Panc1 (cell line): ENCODE measurements at regions not wholly inside any gene's neighbourhood (a gene's known extent, or its start where the extent isn't known, plus 50 kb on each side); places are given as distances from the start of the nearest gene placed in this dataset.

Experiments used
- POLR2AphosphoS5 ChIP-seq: IDR thresholded peaks from 2 replicates; pipeline ENCODE4 v1.6.1; 2012; ENCODE audit warnings: mild to moderate bottlenecking, low read depth, low read length, moderate library complexity
- TF ChIP-seq, protein P1 (sequence below): fragments of 450-650 bp; IDR thresholded peaks from 2 replicates; pipeline ENCODE4 v1.5.1; 2017; ENCODE audit warnings: mild to moderate bottlenecking
- TF ChIP-seq, protein P2 (sequence below), 2 experiments: IDR thresholded peaks; 2 replicates each; pipeline ENCODE4 v1.6.1; 2011 to 2012; ENCODE audit warnings: low read depth in 2 of 2, control low read depth in 1 of 2, low read length in 1 of 2, mild to moderate bottlenecking in 1 of 2, moderate library complexity in 1 of 2; ENCODE audit not compliant: insufficient read depth in 1 of 2

DNA sequence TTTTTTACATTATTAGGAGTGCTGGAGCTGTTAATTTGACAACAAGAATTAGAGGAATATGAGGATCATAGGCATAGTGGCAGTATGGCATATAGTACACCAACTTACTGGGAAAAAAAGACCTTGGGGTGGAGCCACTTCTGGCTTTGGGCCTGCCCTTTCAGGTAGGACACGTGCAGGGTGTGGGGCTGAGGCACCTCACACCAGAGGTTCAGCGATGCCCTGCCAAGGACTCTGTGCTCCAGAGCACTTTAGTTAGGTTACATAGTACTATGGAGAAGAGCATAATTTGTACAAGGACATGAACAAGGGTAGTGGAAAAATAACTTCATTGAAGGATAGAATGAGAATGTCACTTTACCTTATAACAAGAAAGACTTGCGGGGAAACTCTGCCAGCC, 77.1 kb upstream of the CD302 start:
- TF ChIP-seq, protein P1, sequence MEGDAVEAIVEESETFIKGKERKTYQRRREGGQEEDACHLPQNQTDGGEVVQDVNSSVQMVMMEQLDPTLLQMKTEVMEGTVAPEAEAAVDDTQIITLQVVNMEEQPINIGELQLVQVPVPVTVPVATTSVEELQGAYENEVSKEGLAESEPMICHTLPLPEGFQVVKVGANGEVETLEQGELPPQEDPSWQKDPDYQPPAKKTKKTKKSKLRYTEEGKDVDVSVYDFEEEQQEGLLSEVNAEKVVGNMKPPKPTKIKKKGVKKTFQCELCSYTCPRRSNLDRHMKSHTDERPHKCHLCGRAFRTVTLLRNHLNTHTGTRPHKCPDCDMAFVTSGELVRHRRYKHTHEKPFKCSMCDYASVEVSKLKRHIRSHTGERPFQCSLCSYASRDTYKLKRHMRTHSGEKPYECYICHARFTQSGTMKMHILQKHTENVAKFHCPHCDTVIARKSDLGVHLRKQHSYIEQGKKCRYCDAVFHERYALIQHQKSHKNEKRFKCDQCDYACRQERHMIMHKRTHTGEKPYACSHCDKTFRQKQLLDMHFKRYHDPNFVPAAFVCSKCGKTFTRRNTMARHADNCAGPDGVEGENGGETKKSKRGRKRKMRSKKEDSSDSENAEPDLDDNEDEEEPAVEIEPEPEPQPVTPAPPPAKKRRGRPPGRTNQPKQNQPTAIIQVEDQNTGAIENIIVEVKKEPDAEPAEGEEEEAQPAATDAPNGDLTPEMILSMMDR: no peak
- TF ChIP-seq, protein P2, sequence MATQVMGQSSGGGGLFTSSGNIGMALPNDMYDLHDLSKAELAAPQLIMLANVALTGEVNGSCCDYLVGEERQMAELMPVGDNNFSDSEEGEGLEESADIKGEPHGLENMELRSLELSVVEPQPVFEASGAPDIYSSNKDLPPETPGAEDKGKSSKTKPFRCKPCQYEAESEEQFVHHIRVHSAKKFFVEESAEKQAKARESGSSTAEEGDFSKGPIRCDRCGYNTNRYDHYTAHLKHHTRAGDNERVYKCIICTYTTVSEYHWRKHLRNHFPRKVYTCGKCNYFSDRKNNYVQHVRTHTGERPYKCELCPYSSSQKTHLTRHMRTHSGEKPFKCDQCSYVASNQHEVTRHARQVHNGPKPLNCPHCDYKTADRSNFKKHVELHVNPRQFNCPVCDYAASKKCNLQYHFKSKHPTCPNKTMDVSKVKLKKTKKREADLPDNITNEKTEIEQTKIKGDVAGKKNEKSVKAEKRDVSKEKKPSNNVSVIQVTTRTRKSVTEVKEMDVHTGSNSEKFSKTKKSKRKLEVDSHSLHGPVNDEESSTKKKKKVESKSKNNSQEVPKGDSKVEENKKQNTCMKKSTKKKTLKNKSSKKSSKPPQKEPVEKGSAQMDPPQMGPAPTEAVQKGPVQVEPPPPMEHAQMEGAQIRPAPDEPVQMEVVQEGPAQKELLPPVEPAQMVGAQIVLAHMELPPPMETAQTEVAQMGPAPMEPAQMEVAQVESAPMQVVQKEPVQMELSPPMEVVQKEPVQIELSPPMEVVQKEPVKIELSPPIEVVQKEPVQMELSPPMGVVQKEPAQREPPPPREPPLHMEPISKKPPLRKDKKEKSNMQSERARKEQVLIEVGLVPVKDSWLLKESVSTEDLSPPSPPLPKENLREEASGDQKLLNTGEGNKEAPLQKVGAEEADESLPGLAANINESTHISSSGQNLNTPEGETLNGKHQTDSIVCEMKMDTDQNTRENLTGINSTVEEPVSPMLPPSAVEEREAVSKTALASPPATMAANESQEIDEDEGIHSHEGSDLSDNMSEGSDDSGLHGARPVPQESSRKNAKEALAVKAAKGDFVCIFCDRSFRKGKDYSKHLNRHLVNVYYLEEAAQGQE (IDR thresholded peaks at IDR 0.05; ENCODE audit: insufficient read depth in 1 of 2, low read depth in 2 of 2, low read length in 1 of 2): no peak
- no peak for TF ChIP-seq POLR2AphosphoS5
